Tongue (tissue), 1 donor: ENCODE measurements at regions not wholly inside any gene's neighbourhood (a gene's known extent, or its start where the extent isn't known, plus 50 kb on each side); places are given as distances from the start of the nearest gene placed in this dataset.
A peak's percentile ranks its signal among the peaks of the same experiment; 100 is the strongest.
"Not testable (repeated sequence)": the region's sequence is repeated elsewhere in the genome, so short reads cannot be mapped to it uniquely, and the experiment has no call there.

ENCODE experiments used
- DNase-seq: peaks from one replicate; pipeline ENCODE4 v3.0.0-alpha.2; 2015

DNA sequence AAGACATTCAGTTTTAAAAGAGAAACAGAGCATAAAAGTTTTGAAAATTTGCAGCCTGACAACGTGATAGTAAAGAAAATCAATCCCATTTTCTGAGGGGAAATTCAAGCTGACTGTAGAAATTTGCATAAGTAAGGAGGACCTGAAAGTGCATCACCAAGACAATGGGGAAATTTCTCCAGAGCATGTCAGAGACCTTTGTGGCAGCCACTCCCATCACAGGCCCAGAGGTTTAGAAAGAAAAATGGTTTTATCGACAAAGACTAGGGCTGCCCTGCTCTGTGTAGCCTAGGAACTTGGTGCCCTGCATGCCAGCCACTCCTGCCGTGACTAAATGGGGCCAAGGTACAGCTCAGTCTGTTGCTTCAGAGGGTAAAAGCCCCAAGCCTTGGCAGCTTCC, 1640.2 kb upstream of the PRMT6 start:
- no peak for DNase-seq

- no peak for DNase-seq
Measured at GRCh38 chr1:105419030-105419429, 1637.4 kb upstream of the PRMT6 start.

- DNase-seq: no peak
Measured at GRCh38 chr1:105427543-105427942, 1628.9 kb upstream of the PRMT6 start.

GRCh38 chr1:105436589-105437259, 1619.8 kb upstream of the PRMT6 start:
- DNase-seq: no peak

GRCh38 chr1:105437847-105438246, 1618.6 kb upstream of the PRMT6 start:
- no peak for DNase-seq

GRCh38 chr1:105442901-105443300, 1613.6 kb upstream of the PRMT6 start:
- no peak for DNase-seq

DNA sequence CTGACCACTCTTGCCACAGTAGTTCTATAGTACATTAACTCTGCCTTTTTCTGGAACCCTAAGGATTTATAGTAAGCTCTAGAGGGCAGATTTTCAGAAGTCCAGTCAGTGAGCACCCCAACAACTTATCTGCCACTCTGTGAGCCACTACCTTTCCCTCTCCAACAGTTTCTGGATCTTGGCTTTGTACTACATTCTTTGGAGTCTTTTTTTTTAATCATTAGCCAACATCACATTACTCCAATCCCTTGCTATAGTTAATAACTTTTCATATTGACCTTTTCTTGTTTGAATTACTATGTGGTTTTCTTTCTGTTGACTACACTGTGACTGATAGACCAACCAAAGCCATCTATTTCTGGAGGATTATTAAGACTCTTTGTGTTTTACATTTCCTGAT, 1596.7 kb upstream of the PRMT6 start:
- DNase-seq: no peak

DNA sequence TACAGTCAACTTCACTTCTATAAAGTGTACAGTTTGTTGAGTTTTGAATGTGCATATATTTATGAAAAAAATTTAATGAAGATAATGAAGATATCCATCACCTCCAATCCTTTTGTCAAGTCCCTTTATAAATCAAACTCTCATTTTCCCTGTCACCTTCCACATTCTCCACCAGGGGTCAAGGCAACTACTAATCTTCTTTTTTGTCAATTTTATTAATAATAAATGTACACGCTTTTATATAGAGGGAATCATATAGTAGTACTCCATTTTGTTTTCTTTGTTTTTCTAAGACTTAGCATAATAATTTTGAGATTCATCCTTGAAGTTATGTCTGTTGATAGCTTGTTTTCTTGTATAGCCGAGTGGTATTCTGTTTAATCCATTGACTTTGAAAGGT, 1594.2 kb upstream of the PRMT6 start:
- no peak for DNase-seq

DNA sequence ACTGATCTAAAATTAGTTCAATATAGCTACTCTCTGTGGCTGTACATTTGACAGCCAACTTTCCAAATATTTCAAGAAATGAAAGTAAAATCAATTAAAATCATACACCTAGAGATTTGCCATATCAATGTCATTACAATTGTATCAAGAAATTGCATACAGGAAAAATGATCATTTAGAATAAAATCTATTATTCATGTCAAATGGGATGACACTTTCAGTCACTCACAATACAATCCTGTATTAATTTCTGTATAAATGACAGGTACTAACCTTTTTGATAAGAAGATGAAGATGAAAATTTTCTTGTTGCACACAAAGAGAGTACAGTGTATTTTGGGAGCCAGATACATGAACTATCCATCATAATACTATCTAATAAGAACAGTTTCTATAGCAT, 1588.9 kb upstream of the PRMT6 start:
- DNase-seq: no peak

- not testable (repeated sequence) for DNase-seq
Measured at GRCh38 chr1:105470541-105470940, 1585.9 kb upstream of the PRMT6 start.

GRCh38 chr1:105483436-105483835, 1573.0 kb upstream of the PRMT6 start:
- no peak for DNase-seq

DNA sequence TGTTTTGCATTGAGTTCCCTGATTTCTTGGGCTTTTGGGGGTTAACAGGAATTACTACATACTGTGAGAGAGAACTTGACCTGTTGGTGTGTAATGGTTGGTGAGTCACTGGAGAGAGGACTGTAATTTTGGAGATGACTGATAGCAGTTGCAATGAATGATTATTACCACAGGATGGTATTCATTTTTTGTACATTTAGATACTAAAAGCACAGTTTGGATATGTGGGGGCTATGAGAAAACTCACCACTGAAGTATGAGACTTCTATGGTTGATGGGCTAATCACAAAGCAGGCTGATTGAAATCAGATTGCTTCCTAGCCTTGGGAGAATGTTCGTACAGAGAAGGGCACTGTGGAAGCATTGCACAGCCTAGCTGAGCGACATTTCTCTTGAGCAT, 1571.3 kb upstream of the PRMT6 start:
- no peak for DNase-seq

DNA sequence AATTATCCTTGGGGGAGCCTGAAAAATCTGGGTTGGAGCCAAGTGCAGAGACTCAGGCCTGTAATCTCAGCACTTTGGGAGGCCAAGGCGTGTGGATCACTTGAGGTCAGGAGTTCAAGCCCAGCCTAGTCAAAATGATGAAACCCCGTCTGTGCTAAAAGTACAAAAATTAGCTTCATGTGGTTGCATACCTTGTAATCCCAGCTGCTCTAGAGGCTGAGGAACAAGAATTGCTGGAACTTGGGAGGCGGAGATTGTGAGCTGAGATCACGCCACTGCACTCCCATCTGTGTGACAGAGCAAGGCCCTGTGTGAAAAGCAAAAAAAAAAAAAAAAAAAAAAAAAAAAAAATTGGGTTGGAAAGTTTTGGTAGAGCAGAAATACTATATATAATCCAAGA, 1563.6 kb upstream of the PRMT6 start:
- peak; percentile 1 for DNase-seq

DNA sequence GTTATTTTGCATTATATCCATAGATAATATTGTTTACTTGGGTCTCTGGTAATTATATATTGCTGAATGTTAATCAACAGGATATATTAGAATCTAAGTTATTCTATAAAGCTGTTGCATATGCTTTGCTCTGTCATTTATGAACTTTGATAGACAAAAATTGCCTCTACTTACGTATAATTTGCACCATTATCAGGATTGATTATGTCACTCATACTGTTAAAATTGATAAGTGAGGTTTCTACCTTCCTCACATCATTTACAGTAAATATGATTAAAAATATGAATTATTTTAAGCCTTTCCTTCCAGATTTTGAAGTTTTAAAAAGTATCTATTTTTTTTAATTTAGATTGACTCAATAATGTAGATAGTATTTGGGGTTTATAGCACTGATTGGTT, 1540.4 kb upstream of the PRMT6 start:
- no peak for DNase-seq

DNA sequence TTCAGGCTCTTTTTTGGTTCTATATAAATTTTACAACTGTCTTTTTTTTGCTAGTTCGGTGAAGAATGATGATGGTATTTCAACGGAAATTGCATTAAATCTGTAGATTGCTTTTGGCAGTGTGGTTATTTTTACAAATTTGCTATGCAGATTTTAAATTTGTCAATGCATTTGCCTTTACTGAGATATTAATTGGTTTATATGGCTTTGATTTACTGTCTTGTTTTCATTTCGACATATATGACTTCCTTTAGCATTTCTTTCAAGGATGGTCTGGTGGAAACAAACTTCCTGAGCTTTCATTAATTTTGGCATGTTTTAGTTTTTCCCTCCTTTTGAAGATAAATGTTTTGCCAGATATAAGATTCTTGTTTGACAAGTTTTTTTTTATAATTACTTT, 1522.5 kb upstream of the PRMT6 start:
- DNase-seq: no peak

- no peak for DNase-seq
Measured at GRCh38 chr1:105544475-105544874, 1512.0 kb upstream of the PRMT6 start.

- no peak for DNase-seq
Measured at GRCh38 chr1:105556266-105556665, 1500.2 kb upstream of the PRMT6 start.

- no peak for DNase-seq
Measured at GRCh38 chr1:105558023-105558422, 1498.5 kb upstream of the PRMT6 start.

DNA sequence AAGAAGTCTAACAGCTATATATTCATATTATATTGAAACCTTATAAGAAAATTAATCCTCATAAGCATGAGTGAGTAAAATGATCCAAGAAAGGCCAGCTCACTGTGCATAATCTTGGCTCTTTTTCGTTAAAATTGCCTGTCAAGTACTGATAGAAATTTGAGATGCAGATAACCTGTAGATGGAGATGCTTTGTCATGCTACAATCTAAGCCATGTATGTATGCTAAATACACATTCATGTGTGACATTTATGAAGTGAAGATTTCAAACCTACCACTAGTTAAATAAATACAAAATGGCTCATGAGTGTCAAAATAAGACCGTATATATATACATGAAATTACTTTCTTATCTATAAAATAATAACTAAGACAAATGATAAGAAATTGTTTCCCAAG, 1491.5 kb upstream of the PRMT6 start:
- no peak for DNase-seq

- no peak for DNase-seq
Measured at GRCh38 chr1:105585791-105586190, 1470.7 kb upstream of the PRMT6 start.

DNA sequence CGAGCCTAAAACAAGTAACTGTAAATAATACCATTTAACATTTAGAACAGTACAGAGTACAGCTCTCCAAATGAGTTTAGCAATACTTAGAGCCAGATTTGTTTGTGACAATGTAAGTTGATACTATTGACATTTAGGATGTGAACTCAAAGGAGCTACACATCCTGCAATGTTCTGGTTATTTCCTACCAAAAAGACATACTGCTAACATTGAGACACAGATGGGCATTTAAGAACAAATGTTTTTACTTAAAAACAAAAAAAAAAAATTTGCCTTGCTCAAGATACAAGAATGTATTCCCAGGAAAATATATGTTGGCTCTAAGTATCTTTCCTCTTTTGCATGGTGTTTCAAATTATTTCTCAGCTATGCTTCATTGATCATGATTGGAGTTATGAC, 1464.8 kb upstream of the PRMT6 start:
- DNase-seq: no peak

DNA sequence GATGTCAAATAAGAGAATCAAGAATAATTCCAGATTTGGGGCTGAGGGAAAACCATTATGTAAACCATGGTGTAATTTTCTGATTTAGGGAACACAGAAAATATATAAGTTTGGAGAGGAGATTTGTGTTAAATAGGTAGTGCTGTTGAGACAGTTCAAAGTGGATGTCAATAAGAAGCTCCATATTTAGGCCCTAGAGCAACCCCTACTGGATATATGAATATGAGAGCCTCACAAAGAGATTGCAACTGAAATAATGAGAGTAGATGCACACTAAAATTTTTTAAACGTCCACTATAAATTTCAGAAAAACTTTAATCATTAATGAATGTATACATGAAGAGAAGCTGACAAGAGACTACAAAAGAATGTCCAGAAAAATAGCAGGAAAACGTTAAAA, 1447.8 kb upstream of the PRMT6 start:
- DNase-seq: no peak

- no peak for DNase-seq
Measured at GRCh38 chr1:105626276-105626987, 1430.0 kb upstream of the PRMT6 start.

GRCh38 chr1:105631153-105631744, 1425.2 kb upstream of the PRMT6 start:
- DNase-seq: not testable (repeated sequence)
